ENCODE measurements at regions not wholly inside any gene's neighbourhood (a gene's known extent, or its start where the extent isn't known, plus 50 kb on each side); places are given as distances from the start of the nearest gene placed in this dataset.
"Not testable (repeated sequence)": the region's sequence is repeated elsewhere in the genome, so short reads cannot be mapped to it uniquely, and the experiment has no call there.

GRCh38 chr16:15307184-15307583 is 70.9 kb downstream of the NPIPA5 start:
- H3K4me1 ChIP-seq (ENCODE audit: control insufficient read depth in 4 of 4, insufficient read depth in 4 of 4, low read length in 3 of 4); DNase-seq (ENCODE audit: low spot score); H3K4me3 ChIP-seq (ENCODE audit: low read depth in 1 of 3, low read length in 3 of 3); H3K36me3 ChIP-seq (ENCODE audit: control insufficient read depth in 4 of 4, insufficient read depth in 3 of 4, low read depth in 1 of 4, low read length in 3 of 4); H3K9me3 ChIP-seq (ENCODE audit: control insufficient read depth in 4 of 4, low read length in 3 of 4); H3K27me3 ChIP-seq (ENCODE audit: control insufficient read depth in 4 of 4, insufficient read depth in 4 of 4, low read length in 3 of 4); H3K9ac ChIP-seq (ENCODE audit: low read depth in 1 of 2, low read length in 2 of 2); H3K27ac ChIP-seq (ENCODE audit: low read depth in 1 of 2, low read length in 2 of 2): not testable (repeated sequence)
- 82% methylated on average over 8 of the region's 8 CpGs for WGBS

GRCh38 chr16:15305889-15306288 is 72.2 kb downstream of the NPIPA5 start:
- not testable (repeated sequence) for H3K4me3 ChIP-seq (ENCODE audit: low read depth in 1 of 3, low read length in 3 of 3); H3K9me3 ChIP-seq (ENCODE audit: control insufficient read depth in 4 of 4, low read length in 3 of 4); DNase-seq (ENCODE audit: low spot score); H3K9ac ChIP-seq (ENCODE audit: low read depth in 1 of 2, low read length in 2 of 2); H3K27me3 ChIP-seq (ENCODE audit: control insufficient read depth in 4 of 4, insufficient read depth in 4 of 4, low read length in 3 of 4); H3K27ac ChIP-seq (ENCODE audit: low read depth in 1 of 2, low read length in 2 of 2); H3K36me3 ChIP-seq (ENCODE audit: control insufficient read depth in 4 of 4, insufficient read depth in 3 of 4, low read depth in 1 of 4, low read length in 3 of 4); H3K4me1 ChIP-seq (ENCODE audit: control insufficient read depth in 4 of 4, insufficient read depth in 4 of 4, low read length in 3 of 4)
- 74% methylated on average over 2 of the region's 2 CpGs for WGBS

- H3K4me3 ChIP-seq (ENCODE audit: low read depth in 1 of 3, low read length in 3 of 3); H3K4me1 ChIP-seq (ENCODE audit: control insufficient read depth in 4 of 4, insufficient read depth in 4 of 4, low read length in 3 of 4); DNase-seq (ENCODE audit: low spot score); H3K36me3 ChIP-seq (ENCODE audit: control insufficient read depth in 4 of 4, insufficient read depth in 3 of 4, low read depth in 1 of 4, low read length in 3 of 4); H3K9ac ChIP-seq (ENCODE audit: low read depth in 1 of 2, low read length in 2 of 2); H3K27me3 ChIP-seq (ENCODE audit: control insufficient read depth in 4 of 4, insufficient read depth in 4 of 4, low read length in 3 of 4); H3K9me3 ChIP-seq (ENCODE audit: control insufficient read depth in 4 of 4, low read length in 3 of 4); H3K27ac ChIP-seq (ENCODE audit: low read depth in 1 of 2, low read length in 2 of 2): not testable (repeated sequence)
- WGBS, result 13% methylated on average over 5 of the region's 10 CpGs
Measured at GRCh38 chr16:15303667-15304324, 74.3 kb downstream of the NPIPA5 start.

GRCh38 chr16:15297104-15297503 is 81.0 kb downstream of the NPIPA5 start:
- H3K27ac ChIP-seq (ENCODE audit: low read depth in 1 of 2, low read length in 2 of 2); DNase-seq (ENCODE audit: low spot score); H3K9ac ChIP-seq (ENCODE audit: low read depth in 1 of 2, low read length in 2 of 2); H3K4me3 ChIP-seq (ENCODE audit: low read depth in 1 of 3, low read length in 3 of 3); H3K4me1 ChIP-seq (ENCODE audit: control insufficient read depth in 4 of 4, insufficient read depth in 4 of 4, low read length in 3 of 4); H3K27me3 ChIP-seq (ENCODE audit: control insufficient read depth in 4 of 4, insufficient read depth in 4 of 4, low read length in 3 of 4); H3K9me3 ChIP-seq (ENCODE audit: control insufficient read depth in 4 of 4, low read length in 3 of 4); H3K36me3 ChIP-seq (ENCODE audit: control insufficient read depth in 4 of 4, insufficient read depth in 3 of 4, low read depth in 1 of 4, low read length in 3 of 4): not testable (repeated sequence)
- WGBS, result 76% methylated on average over 1 of the region's 4 CpGs

GRCh38 chr16:15274796-15275195 is 103.3 kb downstream of the NPIPA5 start:
- not testable (repeated sequence) for H3K4me3 ChIP-seq (ENCODE audit: low read depth in 1 of 3, low read length in 3 of 3); H3K9me3 ChIP-seq (ENCODE audit: control insufficient read depth in 4 of 4, low read length in 3 of 4); H3K27ac ChIP-seq (ENCODE audit: low read depth in 1 of 2, low read length in 2 of 2); H3K9ac ChIP-seq (ENCODE audit: low read depth in 1 of 2, low read length in 2 of 2); H3K27me3 ChIP-seq (ENCODE audit: control insufficient read depth in 4 of 4, insufficient read depth in 4 of 4, low read length in 3 of 4); H3K36me3 ChIP-seq (ENCODE audit: control insufficient read depth in 4 of 4, insufficient read depth in 3 of 4, low read depth in 1 of 4, low read length in 3 of 4); DNase-seq (ENCODE audit: low spot score); H3K4me1 ChIP-seq (ENCODE audit: control insufficient read depth in 4 of 4, insufficient read depth in 4 of 4, low read length in 3 of 4)
- WGBS, result 63% methylated on average over 8 of the region's 8 CpGs

GRCh38 chr16:15273964-15274363 is 104.1 kb downstream of the NPIPA5 start:
- H3K36me3 ChIP-seq (ENCODE audit: control insufficient read depth in 4 of 4, insufficient read depth in 3 of 4, low read depth in 1 of 4, low read length in 3 of 4); H3K9me3 ChIP-seq (ENCODE audit: control insufficient read depth in 4 of 4, low read length in 3 of 4); H3K4me1 ChIP-seq (ENCODE audit: control insufficient read depth in 4 of 4, insufficient read depth in 4 of 4, low read length in 3 of 4); H3K27me3 ChIP-seq (ENCODE audit: control insufficient read depth in 4 of 4, insufficient read depth in 4 of 4, low read length in 3 of 4); H3K9ac ChIP-seq (ENCODE audit: low read depth in 1 of 2, low read length in 2 of 2); H3K4me3 ChIP-seq (ENCODE audit: low read depth in 1 of 3, low read length in 3 of 3); H3K27ac ChIP-seq (ENCODE audit: low read depth in 1 of 2, low read length in 2 of 2); DNase-seq (ENCODE audit: low spot score): not testable (repeated sequence)
- WGBS, result 84% methylated on average over 1 of the region's 1 CpG

- H3K4me3 ChIP-seq (ENCODE audit: low read depth in 1 of 3, low read length in 3 of 3); H3K4me1 ChIP-seq (ENCODE audit: control insufficient read depth in 4 of 4, insufficient read depth in 4 of 4, low read length in 3 of 4); H3K27ac ChIP-seq (ENCODE audit: low read depth in 1 of 2, low read length in 2 of 2); DNase-seq (ENCODE audit: low spot score); H3K36me3 ChIP-seq (ENCODE audit: control insufficient read depth in 4 of 4, insufficient read depth in 3 of 4, low read depth in 1 of 4, low read length in 3 of 4); H3K9me3 ChIP-seq (ENCODE audit: control insufficient read depth in 4 of 4, low read length in 3 of 4); H3K27me3 ChIP-seq (ENCODE audit: control insufficient read depth in 4 of 4, insufficient read depth in 4 of 4, low read length in 3 of 4); H3K9ac ChIP-seq (ENCODE audit: low read depth in 1 of 2, low read length in 2 of 2): not testable (repeated sequence)
- 88% methylated on average over 5 of the region's 6 CpGs for WGBS
Measured at GRCh38 chr16:15266941-15267340, 111.2 kb downstream of the NPIPA5 start.

- WGBS, result 37% methylated on average over 11 of the region's 11 CpGs
- H3K36me3 ChIP-seq (ENCODE audit: control insufficient read depth in 4 of 4, insufficient read depth in 3 of 4, low read depth in 1 of 4, low read length in 3 of 4), result not testable (repeated sequence)
Measured at GRCh38 chr16:15262212-15262611, 115.9 kb downstream of the NPIPA5 start.

GRCh38 chr16:15247971-15248370 is 130.1 kb downstream of the NPIPA5 start:
- no CpG with 5 or more reads among the region's 2 CpGs for WGBS
- not testable (repeated sequence) for H3K4me1 ChIP-seq (ENCODE audit: control insufficient read depth in 4 of 4, insufficient read depth in 4 of 4, low read length in 3 of 4); H3K9ac ChIP-seq (ENCODE audit: low read depth in 1 of 2, low read length in 2 of 2); DNase-seq (ENCODE audit: low spot score); H3K9me3 ChIP-seq (ENCODE audit: control insufficient read depth in 4 of 4, low read length in 3 of 4); H3K4me3 ChIP-seq (ENCODE audit: low read depth in 1 of 3, low read length in 3 of 3); H3K36me3 ChIP-seq (ENCODE audit: control insufficient read depth in 4 of 4, insufficient read depth in 3 of 4, low read depth in 1 of 4, low read length in 3 of 4); H3K27me3 ChIP-seq (ENCODE audit: control insufficient read depth in 4 of 4, insufficient read depth in 4 of 4, low read length in 3 of 4); H3K27ac ChIP-seq (ENCODE audit: low read depth in 1 of 2, low read length in 2 of 2)

More at GRCh38 chr16:15262212-15262611, 115.9 kb downstream of the NPIPA5 start:
- not testable (repeated sequence) for H3K27ac ChIP-seq (ENCODE audit: low read depth in 1 of 2, low read length in 2 of 2); H3K4me1 ChIP-seq (ENCODE audit: control insufficient read depth in 4 of 4, insufficient read depth in 4 of 4, low read length in 3 of 4); H3K27me3 ChIP-seq (ENCODE audit: control insufficient read depth in 4 of 4, insufficient read depth in 4 of 4, low read length in 3 of 4); DNase-seq (ENCODE audit: low spot score); H3K9me3 ChIP-seq (ENCODE audit: control insufficient read depth in 4 of 4, low read length in 3 of 4); H3K4me3 ChIP-seq (ENCODE audit: low read depth in 1 of 3, low read length in 3 of 3); H3K9ac ChIP-seq (ENCODE audit: low read depth in 1 of 2, low read length in 2 of 2)

Measured in liver (tissue), 6 donors.